HG03108 (cell line): ENCODE measurements at regions not wholly inside any gene's neighbourhood (a gene's known extent, or its start where the extent isn't known, plus 50 kb on each side); places are given as distances from the start of the nearest gene placed in this dataset.

Source experiments
- ATAC-seq: cut with Tn5 transposase; IDR thresholded peaks from one replicate; pipeline ENCODE4 v1.9.1; 2021; ENCODE audit warnings: moderate library complexity; ENCODE audit not compliant: unreplicated experiment

- ATAC-seq = no peak
Measured at GRCh38 chr5:173383711-173384110, 55.5 kb upstream of the STC2 start.

- no peak for ATAC-seq
Measured at GRCh38 chr5:173378727-173379126, 50.5 kb upstream of the STC2 start.
